GM19043 (cell line): ENCODE measurements at regions not wholly inside any gene's neighbourhood (a gene's known extent, or its start where the extent isn't known, plus 50 kb on each side); places are given as distances from the start of the nearest gene placed in this dataset.
"Not testable (repeated sequence)": the region's sequence is repeated elsewhere in the genome, so short reads cannot be mapped to it uniquely, and the experiment has no call there.

ENCODE experiments used
- ATAC-seq: cut with Tn5 transposase; IDR thresholded peaks from one replicate; pipeline ENCODE4 v1.9.1; 2021; ENCODE audit warnings: low read depth; ENCODE audit not compliant: unreplicated experiment

DNA sequence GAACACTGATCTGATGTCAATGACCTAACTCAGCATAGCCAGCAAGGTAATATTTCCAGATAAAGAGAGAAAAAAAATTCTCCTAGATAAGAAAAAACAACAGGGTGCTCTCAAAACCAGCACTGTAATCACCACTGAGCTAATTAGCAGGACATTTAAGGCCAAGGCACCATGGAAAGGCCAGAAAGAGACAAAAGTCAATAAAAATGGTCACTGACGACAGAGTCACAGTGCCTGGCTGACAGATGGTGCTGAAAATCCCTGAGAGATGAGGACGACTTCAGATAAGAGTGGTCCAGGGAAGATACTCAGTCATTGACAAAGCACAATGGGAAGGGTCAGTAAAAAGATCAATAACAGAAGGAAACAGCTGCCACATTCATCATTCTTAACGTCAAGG is 186.7 kb downstream of the SPATA31A6 start:
- not testable (repeated sequence) for ATAC-seq

GRCh38 chr9:42371417-42371816 is 188.0 kb downstream of the SPATA31A6 start:
- ATAC-seq, result not testable (repeated sequence)

DNA sequence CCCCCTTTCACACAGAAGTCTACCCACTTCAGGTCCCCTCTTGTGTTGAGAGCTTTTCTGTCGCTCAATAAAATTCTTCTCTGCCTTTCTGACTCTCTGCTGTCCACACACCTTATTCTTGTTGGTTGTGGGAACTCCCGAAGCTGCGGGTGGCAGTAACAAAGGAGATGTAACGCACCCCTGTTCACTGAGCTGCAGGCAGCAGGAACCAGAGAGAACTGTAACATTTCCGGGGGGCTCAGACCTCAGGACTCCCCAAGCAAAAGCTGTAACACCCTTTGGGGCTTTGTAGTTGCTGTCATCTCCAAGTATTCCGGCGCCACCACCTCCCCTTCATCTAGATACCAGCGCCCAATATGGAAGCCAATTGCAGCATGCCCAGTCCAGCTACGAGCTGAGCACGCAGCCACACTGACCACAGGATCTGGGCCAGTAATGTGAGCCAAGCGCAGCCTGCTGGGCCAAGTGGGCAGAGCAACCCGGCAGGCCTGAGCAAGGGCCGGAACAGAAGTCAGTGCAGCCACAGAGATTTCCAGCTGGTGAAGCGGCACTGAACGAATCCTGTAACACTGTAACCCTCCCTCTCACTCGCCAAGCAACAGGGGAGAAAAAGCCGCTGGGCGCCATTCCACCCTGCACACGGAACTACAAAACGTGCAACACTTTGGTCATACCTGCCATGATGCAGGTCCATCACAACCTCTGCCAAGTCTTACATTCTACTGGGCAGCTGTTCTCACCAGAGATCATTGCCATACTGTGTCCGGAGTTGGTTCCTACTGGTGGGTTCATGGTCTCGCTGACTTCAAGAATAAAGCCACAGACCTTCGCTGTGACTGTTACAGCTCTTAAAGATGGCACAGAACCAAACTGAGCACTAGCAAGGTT is 194.3 kb downstream of the SPATA31A6 start:
- ATAC-seq, result not testable (repeated sequence)

DNA sequence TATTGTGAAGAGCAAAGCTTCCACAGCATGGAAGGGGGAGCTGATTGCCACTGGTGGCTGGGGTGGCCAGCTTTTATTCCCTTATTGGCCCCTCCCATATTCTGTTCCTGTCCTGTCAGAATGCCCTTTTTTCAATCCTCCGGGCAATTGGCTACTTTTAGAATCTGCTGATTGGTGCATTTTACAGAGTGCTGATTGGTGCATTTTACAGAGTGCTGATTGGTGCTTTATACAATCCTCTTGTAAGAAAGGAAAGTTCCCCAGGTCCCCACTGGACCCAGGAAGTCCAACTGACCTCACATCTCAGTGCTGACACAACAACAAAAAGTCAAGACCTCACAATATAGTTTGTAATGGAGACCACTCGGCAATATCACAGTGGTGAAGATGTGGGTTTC is 195.0 kb downstream of the SPATA31A6 start:
- ATAC-seq, result no peak

DNA sequence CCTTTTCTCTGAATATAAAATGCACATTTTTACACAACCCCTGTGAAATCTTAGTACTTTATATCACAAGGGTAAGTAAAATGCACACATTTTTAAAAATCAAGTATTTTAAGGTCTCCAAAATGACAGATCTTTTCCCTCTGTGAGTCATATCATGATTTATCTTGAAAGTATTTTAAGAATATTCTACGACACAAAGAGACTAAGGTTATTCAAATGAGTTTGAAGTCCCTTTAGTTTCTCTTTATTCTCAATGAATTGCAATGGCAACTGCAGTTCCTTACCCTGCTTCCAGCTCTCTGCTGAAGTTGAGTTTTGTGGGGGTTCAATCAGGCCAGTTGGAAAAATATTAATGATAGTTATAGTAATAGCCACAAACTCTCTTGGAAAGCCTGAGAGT is 196.1 kb downstream of the SPATA31A6 start:
- ATAC-seq, result not testable (repeated sequence)

DNA sequence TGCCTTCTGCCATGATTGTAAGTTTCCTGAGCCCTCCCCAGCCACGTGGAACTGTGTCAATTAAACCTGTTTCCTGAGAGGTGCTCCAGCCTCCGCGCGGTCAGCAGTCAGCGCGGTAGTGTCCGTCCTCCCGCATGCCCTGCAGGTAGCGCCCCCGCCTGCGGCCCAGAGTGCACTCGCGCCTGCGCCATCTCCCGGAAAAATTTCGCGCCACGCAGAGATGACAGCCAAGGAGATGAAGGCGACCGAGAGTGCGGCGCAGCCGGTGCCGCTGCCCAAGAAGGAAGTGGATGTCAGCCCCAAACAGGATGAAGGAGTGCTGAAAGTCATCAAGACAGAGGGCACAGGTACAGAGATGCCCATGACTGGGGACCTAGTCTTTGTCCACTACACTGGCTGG is 201.1 kb downstream of the SPATA31A6 start:
- not testable (repeated sequence) for ATAC-seq

GRCh38 chr9:42385574-42386120 is 202.2 kb downstream of the SPATA31A6 start:
- ATAC-seq, result not testable (repeated sequence)

GRCh38 chr9:42386477-42386876 is 203.0 kb downstream of the SPATA31A6 start:
- ATAC-seq, result no peak

DNA sequence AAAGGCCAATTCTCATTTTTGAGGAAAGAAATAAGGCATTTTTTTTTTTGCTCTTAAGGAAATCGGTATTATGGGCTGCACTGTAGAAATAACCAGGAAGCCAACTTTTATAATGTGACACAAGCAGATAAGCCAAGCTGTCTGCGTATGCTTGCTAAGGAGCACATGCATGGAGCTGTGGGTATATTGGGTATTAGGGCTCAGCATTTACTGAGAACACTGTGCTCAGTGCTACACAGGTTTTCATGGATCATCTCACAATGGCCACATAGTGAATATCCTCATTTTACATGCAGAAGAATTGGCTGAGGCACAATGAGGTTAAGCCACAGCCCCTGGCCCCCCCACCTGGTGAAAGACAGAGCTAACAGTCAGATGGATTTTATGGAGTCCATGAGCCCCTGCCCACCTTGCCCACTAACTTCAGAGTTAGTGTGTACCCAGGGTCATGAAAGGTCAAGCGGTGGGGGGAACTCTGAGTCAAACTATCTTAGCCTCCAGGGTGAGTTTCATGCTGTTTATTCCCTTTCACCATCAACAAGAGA is 204.8 kb downstream of the SPATA31A6 start:
- ATAC-seq, result no peak

DNA sequence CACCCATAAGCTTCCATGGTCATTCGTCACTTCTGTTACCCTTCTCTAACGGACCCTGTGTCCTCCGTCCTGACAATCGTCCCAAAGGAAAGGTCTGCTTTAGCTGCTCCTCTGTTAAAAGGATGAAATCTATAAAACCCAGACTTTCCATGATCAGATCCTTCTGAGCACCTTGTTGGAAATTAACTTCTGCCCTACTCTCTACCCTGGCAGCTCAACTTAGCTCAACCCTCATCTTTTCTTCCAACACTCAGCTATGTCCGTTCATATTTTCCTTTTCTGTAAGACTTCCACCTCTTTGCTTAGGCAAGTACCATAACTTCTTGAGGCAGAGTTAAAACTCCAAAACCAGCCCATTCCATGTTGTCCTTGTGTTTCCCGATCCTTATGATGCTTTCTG is 205.4 kb downstream of the SPATA31A6 start:
- ATAC-seq, result no peak

DNA sequence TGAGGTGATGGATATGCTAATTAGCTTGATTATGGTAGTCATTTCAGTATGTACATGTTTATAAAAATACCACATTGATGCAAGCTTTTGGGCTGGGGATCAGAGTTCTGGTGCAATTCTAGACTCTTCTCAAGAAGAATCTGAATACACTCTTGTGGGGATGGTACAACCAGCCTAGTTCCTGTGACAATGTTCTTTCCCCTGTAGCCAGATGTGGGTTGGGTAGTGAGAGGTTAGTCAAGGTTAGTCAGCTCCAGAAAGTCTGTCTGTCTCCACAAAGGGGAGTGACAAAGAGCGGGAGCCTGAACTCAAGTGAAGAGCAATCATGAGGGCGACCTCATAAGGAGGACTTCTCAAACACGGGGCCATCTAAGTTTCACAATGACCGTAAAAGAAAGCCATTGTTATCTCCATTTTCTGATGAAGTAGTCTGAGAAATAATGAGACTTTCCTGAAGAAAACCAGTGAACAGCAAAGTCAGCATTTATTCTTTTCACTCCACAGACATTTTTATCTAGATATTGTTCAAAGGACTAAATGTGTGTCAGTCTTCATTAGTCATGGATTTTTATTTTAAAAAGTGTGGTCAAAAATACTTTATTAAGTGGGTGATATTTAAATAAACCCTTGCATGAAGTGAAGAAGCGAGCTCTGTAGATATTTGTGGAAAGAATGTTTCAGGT is 209.5 kb downstream of the SPATA31A6 start:
- not testable (repeated sequence) for ATAC-seq

- ATAC-seq, result no peak
These were observed 212.9 kb downstream of the SPATA31A6 start for GRCh38 chr9:42396318-42396717.

DNA sequence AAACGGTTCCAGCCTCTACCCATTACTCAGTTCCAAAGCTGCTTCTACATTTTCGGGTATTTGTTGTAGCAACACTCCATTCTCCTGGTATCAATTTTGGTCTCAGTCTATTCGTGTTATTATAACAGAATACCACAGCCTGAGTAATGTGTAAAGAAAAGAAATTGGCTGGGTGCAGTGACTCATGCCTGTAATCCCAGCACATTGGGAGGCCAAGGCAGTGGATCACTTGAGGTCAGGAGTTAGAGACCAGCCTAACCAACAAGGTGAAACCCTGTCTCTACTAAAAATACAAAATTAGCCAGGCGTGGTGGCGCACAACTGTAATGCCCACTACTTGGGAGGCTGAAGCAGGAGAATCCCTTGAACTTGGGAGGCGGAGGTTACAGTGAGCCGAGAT is 213.9 kb downstream of the SPATA31A6 start:
- not testable (repeated sequence) for ATAC-seq

DNA sequence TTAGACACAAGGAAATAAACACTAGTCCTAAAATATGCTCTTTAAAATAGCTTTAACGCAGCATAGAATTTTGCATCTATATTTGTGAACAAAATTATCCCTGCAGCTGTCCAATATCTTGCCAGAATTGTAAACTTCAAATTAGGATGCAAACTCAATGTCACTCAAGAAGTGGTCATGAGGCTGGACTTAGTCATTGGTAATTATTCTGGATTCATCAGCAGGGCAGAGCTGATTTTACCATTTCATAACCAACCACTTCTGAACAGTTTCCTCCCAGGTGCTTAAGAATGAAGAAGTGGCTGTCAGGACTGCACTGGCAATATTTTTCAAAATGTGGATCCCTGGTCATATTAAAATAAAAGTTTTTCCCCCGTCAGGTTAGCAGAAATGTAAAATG is 219.5 kb downstream of the SPATA31A6 start:
- not testable (repeated sequence) for ATAC-seq

- ATAC-seq, result not testable (repeated sequence)
These were observed 226.1 kb downstream of the SPATA31A6 start for GRCh38 chr9:42409581-42409980.

GRCh38 chr9:42412354-42412753 is 228.9 kb downstream of the SPATA31A6 start:
- ATAC-seq, result not testable (repeated sequence)

DNA sequence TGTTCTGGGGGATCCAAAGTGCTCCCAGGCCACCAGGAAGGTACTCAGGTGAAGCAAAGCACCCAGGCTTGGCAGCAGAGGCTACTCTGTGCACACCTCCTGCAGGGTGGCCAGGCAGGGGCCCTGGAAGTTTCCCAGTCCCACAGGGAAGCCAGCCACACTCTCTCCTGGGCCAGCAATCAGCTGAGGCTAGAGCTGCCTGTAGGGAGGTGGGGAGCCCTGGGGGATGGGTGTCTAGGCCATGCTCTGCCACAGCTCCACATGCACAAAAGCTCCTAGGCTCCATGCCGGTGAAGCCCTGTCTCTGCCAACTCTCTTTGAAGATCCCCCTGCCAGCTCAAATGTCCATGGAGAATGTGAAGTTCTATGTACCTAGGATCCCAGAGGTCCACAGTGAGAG is 231.4 kb downstream of the SPATA31A6 start:
- ATAC-seq, result not testable (repeated sequence)

DNA sequence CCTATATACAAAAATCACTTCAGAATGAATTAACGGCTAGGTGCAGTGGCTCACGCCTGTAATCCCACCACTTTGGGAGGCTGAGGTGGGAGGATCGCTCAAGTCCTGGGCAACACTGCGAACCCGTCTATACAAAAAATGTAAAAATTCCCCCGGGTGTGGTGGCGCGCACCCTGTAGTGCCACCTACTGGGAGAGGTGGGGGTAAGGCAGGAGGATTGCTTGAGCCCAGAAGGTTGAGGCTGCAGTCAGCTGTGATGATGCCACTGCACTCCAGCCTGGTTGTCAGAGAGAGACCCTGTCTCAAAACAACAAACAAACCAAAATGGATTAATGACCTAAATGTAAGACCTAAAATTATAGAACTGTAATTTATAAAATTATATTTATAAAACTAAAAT is 236.2 kb downstream of the SPATA31A6 start:
- ATAC-seq, result not testable (repeated sequence)

GRCh38 chr9:42420324-42420723 is 236.9 kb downstream of the SPATA31A6 start:
- peak; percentile 78 for ATAC-seq

DNA sequence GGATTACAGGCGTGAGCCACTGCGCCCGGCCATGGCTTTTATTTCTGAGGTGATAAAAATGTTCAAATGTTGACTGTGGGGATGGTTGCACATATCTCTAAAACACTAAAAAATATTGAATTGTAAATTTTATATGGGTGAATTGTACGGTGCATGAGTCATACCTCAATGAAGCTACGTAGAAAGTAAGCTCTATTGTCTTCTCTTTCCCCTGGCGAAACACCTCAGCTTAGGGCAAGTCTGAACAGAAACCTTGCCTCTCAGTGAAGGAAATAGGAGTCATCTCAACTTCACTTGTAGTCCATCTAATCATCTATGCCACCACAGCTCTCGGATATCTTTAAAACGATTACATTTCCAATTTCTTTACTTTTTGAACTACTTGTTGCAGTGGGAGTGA is 238.2 kb downstream of the SPATA31A6 start:
- ATAC-seq, result not testable (repeated sequence)
